NCI-H345 treated with DMSO at 0.1 percent for 48 hours (cell line): ENCODE measurements at regions not wholly inside any gene's neighbourhood (a gene's known extent, or its start where the extent isn't known, plus 50 kb on each side); places are given as distances from the start of the nearest gene placed in this dataset.
A peak's percentile ranks its signal among the peaks of the same experiment; 100 is the strongest.

Source experiments
- DNase-seq: peaks from one replicate; lab custom pipeline; 2025; ENCODE audit not compliant: unreplicated experiment; lab: John Stamatoyannopoulos, UW

DNA sequence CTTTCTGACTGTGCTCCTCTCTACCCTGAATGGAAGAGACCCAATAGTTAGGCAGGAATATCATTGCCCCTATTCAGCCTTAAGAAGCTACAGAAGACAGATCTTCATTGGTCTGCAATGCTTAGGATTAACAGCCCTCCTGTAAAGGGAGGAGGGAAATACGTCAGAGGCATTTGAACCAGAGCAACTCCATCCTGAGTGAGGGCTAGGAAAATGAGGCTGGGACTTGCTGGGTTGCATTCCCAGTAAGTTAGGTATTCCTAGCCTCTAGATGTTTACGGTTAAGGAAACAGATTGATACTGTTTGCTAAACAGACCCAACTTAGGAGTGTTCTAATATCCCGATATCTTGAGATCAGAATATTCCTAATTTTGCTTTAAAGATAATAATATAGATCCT is 63.5 kb downstream of the PCDH18 start:
- no peak for DNase-seq

DNA sequence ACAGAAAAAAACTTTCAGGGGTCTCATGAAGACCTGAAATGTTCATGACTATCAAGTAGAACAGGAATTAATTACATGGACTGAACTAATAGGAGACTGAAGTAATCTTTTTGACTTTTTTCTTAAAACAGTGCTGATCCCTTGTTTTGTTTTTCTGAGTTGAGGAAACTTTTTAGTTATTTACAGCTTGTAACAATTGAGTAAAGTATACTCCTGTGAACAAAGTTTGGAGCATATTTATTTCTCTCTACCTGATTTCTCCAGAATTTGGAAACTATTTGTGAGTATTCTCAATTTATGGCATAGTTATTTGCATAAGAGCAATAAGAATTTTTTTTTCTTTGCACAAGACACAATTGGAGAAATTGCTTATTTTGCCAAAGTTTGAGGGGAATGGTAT is 64.8 kb downstream of the PCDH18 start:
- no peak for DNase-seq

DNA sequence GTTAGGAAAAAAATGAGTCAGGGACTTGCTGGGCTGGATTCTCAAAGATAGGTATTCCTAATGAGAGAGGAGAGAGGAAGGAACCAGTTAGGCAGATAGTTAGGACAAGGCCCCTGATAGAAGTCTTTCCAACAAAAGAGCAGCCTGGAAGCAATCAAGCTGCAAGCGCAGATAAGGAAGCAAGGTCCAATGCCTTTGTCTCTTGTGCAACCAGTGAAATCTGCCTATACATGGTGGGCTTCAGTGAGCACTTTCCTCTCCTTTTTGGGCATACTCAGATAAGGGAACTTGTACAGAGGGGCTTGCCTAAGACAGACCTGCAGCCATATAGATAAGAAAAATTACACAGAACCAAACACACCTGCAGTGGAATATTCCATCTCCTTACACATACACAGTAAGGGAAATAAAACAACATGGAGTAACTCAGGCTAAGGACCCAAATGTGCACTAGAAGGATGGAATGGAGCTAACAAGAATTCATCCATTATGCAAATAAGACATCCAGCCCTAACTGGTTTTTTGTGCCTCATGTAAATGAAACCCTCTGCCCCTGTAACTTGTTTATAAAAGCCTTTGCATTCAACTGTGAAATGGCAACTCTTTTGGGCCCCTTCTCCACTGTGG is 68.8 kb downstream of the PCDH18 start:
- DNase-seq: no peak

DNA sequence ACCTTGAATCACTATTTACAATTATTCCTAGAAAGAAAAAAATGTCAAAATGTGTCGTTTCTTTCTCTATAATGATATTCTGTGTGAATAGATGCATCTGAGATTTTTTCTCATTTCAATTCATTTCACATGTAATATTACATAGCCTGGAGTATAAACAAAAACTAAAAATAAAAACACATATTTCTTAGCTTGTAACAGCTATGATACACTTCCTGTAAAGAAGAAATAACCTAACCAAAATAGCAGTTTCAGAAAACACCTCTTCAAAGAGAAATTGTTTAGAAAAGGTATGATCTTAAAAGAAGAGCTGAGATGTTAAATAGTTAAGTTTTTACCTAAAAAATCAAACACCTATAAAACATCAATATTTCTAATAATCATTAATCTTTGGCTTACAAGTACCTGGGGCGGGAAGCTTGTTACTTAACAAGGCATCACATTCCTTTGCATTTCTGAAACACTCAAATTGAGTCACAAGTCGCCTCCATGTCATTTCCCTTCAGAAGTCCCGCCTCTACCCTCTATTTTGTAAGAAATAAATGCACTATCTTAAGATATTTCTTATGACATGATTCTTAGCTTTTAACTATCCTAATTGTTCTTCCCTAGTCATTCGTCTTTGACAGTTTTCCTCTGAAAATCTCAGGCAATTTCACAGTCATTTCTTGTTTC is 76.5 kb downstream of the PCDH18 start:
- no peak for DNase-seq

DNA sequence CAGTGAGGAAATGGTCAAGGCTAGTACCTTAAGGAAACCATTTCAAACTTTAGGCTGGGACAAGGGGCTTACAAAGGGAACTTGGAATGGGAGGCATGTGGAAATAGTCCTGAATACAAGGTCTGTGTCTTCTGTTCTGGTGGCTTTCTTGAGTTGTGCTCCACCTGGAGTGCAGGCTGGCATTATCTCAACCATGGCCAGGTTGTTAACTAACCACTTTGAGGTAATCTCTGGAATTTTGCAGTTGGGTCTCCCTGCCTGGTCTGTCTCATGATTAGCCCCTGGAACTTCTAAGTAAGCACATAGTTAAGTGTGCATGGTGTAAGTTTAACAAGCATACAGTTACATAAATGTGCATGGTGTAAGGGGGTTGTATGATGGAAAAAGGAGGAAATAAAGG is 77.5 kb downstream of the PCDH18 start:
- no peak for DNase-seq

DNA sequence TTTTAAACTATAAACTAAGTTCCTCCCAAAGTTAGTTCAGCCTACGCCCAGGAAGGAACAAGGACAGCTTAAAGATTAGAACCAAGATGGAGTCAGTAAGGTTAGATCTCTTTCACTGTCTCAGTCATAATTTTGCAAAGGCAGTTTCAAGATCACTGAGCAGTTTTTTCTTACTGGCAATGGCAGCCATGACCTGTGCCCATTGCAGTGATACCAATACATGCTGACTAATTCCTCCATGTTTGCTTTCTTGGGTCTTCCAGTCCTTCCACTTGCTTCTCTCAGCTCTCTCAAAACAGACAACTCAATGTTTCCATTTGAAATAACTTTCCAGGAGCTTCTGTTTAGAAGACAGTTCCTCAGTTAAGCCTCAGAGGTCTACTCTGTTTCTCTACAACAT is 79.5 kb downstream of the PCDH18 start:
- DNase-seq: no peak

DNA sequence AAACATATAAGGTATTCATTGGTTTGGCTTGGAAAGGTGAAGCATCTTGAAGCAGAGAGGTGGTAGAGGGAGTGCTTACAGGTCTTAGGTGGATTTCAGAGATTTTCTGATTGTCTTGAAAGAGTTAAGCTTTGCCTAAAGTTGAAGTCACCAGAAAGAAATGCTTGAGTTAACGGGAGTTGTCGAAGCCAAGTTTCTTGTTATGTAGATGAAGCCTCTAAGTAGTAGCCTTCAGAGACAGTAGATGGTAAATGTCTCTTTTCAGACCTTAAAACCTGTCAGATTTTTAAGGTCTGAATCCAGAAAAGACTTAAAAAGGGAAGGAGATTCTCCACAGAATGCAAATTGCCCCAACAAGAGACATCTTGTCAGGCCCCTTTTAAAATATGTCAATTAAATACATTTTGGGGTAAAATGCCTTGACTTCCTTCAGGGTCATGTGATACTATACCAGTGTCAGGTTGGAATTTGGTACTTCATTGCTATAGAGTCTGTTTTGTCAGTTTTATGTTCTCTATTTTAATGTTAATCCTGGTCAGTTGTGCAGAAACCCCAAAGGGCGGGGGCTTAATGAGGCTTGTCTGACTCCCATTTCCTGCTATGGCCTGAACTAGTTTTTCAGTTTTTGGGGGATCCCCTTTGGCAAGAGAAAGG is 81.0 kb downstream of the PCDH18 start:
- DNase-seq: no peak

DNA sequence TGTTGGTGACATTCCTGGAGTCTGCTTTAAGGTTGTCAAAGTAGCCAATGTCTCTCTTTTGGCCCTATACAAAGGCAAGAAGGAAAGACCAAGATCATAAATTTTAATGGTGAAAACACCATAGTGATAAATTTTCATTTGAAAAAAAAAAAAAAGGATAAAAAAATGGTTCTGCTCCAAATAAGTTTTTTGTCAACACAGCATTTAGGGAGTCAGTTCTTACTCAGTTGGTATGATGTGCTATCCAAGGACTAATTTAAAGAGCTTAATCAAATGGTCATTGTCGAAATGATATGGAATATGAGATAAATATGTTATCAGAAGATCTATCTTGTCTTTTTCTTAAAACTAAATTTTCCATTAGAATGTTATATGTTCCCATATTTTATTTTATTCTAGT is 83.9 kb downstream of the PCDH18 start:
- no peak for DNase-seq

DNA sequence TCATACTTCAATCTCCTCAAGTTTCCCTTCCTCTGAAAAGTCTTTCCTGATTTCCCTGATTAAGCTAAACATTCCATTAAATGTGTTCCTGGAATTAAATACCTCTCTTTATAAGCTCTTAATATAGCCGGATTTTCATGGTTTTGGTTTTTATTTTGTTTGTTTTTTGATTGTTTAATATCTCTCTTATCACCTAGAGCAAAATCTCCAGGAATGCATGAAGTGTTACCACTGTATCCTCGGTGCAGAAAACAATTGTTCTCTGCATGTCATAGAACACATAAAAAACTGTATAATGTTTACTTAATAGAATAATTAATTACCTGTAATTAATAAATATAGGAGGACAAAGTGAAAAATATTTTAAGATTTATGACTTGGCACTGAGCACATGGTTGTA is 86.2 kb downstream of the PCDH18 start:
- DNase-seq: no peak

DNA sequence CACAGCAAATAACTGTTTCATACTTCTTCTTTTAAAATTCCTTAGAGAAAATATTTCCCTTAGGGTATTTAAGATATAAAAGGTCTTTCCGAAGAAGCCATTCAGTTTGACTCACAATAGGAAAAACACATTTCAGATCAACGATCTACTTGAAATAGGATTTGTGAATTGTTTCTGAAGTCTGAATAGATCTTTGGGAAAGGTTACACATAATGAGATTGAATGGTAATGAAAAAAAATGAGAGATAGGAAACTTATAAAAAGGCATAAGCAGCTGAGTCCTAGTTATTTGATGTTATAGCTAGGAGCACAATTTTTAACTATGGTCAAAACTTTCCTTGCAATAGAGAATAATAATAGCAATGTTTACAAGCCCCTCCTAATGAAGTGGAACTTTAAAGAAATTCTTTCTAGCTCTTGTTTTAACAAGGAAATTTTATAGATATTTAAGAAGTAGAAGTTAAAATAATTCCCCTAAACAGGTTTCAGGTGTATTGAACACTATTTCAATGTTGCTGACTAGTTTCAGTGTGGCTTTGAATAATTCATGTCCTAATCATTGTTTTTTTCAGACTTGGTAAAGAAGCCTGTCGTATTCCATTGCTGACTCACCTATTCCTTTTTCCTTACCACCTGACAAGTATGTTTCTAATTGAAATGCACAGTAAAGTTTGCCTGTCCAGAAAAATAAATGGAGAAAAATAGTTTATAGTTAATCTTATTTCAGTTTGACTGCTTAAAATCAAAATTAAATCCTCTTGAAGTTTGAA is 89.1 kb downstream of the PCDH18 start:
- DNase-seq: no peak

DNA sequence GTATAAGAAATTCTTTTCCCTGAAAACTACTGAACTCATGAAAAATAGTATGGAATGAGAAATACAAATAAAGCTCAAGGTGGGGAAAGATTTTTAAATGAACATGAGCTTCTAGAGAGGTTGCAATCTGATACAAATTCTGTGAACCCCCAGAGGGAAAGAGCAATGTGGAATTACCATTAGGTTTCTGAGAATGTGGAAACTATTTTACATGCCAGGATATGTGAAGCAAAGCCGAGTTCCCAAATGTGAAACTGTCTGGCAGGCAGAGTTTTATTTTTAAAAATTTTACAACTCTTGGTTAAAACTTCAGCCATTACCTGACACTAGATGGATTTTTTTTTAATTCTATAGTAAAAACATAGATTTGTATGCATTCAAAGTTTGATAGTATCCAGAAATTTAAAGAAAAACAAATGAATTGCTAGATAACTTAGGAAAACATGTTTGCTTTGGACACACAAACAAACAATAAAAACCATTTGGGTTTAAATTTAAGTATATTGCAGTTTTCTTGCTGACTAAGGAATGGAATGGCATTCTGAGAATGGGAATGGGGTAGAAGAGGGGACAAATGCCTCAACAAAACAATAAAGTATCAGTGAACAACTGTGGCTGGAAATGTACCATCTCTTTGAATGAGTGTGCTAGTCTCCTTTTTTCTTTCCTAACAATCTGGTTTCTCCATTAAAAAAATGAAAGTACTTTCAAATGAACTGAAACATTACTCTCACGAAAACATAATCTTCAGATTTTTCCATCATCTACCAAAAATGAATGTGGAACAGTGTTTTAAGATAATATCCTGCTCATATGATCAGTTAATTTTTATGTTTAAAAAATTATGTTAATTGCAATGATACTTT is 99.6 kb downstream of the PCDH18 start:
- no peak for DNase-seq

DNA sequence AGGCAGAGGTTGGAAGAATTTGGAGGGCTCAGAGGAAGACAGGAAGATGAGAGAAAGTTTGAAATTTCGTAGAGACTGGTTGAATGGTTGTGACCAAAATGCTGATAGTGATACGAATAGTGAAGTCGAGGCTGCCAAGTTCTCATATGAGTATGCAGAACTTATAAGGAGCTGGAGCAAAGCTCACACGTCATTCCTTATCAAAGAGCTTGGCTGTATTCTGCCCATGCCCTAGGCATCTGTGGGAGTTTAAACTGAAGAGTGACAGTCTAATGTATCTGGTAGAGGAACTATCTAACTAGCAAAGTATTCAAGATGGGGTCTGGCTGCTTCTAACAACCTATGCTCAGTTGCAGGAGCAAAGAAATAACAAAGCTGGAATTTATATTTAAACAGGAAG is 102.1 kb downstream of the PCDH18 start:
- no peak for DNase-seq

DNA sequence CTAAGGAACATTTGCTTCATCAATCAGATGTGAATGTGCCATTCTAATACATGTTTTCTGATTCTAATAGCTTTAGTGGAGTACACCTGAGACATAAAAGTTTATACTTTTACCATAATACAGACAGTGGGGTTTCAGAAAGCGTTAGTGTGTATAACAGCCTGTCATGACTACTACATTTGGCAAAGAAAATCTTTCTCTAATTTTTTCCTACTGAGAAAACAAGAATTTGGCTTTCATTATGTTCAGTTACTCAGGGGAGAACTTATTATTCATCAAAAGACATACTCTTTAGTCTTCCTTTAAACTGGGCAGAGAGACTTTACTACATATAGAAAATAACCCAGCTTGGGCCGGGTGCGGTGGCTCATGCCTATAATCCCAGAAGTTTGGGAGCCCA is 104.9 kb downstream of the PCDH18 start:
- no peak for DNase-seq

DNA sequence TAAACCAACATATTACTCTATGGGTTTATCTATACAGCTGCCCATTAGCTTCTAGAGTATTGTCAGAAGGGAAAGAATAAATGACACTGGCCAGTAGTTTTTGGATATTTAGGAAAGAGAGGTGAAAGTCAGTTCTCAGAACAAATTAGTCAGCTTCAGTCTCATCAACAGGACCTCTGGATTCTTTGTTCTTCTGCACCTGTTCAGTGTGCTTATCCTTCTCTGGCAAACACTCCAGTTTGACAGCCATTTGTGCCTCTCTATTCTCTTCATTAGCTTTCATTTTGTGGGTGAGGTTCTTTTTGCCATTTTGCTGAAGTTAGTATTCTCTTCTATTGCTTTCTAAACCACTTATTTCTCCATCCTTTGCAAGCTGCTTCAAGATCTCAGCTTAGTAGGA is 107.0 kb downstream of the PCDH18 start:
- DNase-seq: peak; percentile 47

DNA sequence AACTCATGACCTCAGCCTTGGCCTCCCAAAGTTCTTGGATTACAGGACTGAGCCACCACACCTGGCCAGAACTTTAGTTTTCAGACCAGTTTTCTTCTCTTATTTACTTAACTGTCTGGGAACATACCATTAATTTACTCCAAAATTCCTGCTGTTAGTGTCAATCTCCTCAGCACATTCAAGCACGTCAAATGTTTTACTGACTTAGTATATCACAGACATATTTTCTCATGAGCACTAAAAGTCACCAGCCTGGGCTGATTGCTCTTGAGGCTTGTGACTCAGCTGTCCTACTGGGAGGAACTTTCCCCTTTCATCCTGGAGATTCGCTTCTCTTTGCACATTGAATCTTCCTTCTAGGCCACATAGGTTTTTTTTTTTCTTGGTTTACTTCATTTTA is 109.6 kb downstream of the PCDH18 start:
- no peak for DNase-seq

DNA sequence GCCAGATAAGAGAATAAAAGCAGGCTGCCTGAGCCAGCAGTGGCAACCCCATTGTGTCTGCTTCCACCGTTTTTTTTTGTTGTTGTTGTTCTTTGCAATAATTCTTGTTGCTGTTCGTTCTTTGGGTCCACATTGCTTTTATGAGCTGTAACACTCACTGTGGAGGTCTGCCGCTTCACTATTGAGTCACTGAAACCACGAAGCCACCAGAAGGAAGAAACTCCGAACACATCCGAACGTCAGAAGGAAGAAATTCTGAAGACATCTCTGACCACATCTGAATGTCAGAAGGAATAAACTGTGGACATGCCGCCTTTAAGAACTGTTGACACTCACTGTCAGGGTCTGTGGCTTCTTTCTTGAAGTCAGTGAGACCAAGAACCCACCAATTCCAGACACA is 110.5 kb downstream of the PCDH18 start:
- no peak for DNase-seq

DNA sequence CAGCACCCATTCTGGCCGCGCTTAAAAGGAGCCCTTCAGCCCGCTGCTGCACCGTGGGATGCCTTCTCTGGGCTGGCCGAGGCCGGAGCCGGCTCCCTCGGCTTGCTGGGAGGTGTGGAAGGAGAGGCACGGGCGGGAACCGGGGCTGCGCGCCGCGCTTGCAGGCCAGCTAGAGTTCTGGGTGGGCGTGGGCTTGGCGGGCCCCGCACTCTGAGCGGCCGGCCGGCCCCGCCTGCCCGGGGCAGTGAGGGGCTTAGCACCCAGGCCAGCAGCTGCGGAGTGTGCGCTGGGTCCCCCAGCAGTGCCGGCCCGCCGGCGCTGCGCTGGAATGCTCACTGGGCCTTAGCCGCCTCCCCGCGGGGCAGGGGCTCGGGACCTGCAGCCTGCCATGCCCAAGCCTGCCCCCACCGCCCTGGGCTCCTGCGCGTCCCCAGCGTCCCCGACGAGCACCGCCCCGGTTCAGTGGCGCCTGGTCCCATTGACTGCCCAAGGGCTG is 111.3 kb downstream of the PCDH18 start:
- DNase-seq: no peak

DNA sequence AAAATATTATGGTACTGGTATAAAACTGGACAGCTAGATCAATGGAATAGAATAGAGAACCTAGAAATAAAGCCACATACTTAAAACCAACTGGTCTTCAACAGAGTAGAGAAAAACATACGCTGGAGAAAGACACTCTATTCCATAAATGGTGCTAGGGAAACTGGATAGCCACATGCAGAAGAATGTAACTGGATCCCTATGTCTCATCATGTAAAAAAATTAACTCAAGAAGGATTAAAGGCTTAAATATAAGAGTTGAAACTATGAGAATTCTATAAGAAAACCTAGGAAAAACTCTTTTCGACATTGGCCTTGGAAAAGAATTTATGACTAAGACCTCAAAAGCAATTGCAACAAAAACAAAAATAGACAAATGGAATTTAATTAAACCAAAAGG is 114.6 kb downstream of the PCDH18 start:
- DNase-seq: no peak

DNA sequence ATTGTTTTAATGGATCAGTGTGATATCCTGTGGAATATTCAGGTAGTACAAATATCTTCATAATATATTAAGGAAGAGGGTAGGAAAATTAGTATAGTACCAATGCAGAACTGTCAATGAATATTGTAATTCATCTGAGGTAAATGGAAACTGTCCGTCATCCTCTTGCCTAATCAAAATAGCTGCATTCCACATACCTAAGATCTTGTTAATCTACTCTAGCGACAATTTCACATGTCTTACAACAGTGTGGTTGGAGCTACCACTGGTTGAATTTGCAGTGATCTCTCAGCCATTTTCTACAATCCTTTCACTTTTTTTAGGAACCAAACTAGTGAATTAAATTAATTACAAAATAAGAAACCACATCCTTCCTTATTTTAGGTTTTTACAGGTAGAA is 117.5 kb downstream of the PCDH18 start:
- no peak for DNase-seq

DNA sequence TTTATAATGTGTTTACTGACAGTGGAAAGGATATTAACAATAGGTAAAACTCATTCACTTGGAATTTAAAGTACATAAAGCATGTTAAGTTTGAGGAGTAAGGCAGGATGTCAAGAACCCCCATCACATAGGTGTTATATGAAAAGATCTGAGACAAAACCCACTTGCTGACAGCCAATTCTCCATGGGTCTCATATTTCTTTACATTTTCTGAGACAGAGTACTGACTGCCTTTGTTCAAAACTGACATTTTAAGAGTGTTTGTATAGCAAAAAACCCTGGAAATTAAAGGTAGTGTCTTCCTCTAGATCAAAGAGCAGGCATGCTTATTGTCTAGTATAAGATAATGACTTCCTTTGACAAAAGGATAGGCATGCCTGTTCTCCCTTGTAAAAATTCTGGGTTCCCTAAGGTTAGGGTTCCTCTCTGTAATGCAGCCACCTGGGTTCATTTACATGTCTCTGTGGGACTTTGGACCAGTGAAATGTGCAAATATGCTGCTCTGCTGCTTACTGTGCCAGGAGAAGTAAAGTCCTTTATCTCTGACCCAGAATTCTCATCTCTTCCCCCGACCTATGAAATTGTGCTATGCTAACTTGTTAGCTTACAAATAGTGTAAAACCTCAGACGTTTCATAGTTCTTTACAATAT is 123.6 kb downstream of the PCDH18 start:
- no peak for DNase-seq
